ENCODE measurements at regions not wholly inside any gene's neighbourhood (a gene's known extent, or its start where the extent isn't known, plus 50 kb on each side); places are given as distances from the start of the nearest gene placed in this dataset.

- H3K4me3 ChIP-seq (ENCODE audit: low read depth, low read length): no peak overlapping the region
- DNase-seq (ENCODE audit: low read depth): no peak
- no peak for TF ChIP-seq CTCF (IDR thresholded peaks at IDR 0.05; ENCODE audit: insufficient read depth, low read length)
Measured at GRCh38 chr2:12031866-12032265, 285.4 kb downstream of the LPIN1 start.

- H3K4me3 ChIP-seq (ENCODE audit: low read depth, low read length): no peak overlapping the region
- TF ChIP-seq CTCF (IDR thresholded peaks at IDR 0.05; ENCODE audit: insufficient read depth, low read length): no peak
- no peak for DNase-seq (ENCODE audit: low read depth)
Measured at GRCh38 chr2:12032398-12032797, 286.0 kb downstream of the LPIN1 start.

- DNase-seq (ENCODE audit: low read depth): peak; percentile 8
- TF ChIP-seq CTCF (IDR thresholded peaks at IDR 0.05; ENCODE audit: insufficient read depth, low read length): no peak
- H3K4me3 ChIP-seq (ENCODE audit: low read depth, low read length): no peak overlapping the region
Measured at GRCh38 chr2:12032975-12033374, 286.5 kb downstream of the LPIN1 start.

GRCh38 chr2:12033494-12033893, 287.1 kb downstream of the LPIN1 start:
- no peak for DNase-seq (ENCODE audit: low read depth)
- TF ChIP-seq CTCF (IDR thresholded peaks at IDR 0.05; ENCODE audit: insufficient read depth, low read length): no peak
- no peak overlapping the region for H3K4me3 ChIP-seq (ENCODE audit: low read depth, low read length)

GRCh38 chr2:12034382-12034781, 287.9 kb downstream of the LPIN1 start:
- TF ChIP-seq CTCF (IDR thresholded peaks at IDR 0.05; ENCODE audit: insufficient read depth, low read length): no peak
- no peak overlapping the region for H3K4me3 ChIP-seq (ENCODE audit: low read depth, low read length)
- no peak for DNase-seq (ENCODE audit: low read depth)

- no peak for TF ChIP-seq CTCF (IDR thresholded peaks at IDR 0.05; ENCODE audit: insufficient read depth, low read length)
- DNase-seq (ENCODE audit: low read depth): peak; percentile 17
- H3K4me3 ChIP-seq (ENCODE audit: low read depth, low read length): no peak overlapping the region
Measured at GRCh38 chr2:12035029-12035720, 288.7 kb downstream of the LPIN1 start.
